ENCODE measurements at regions not wholly inside any gene's neighbourhood (a gene's known extent, or its start where the extent isn't known, plus 50 kb on each side); places are given as distances from the start of the nearest gene placed in this dataset.
"Not testable (repeated sequence)": the region's sequence is repeated elsewhere in the genome, so short reads cannot be mapped to it uniquely, and the experiment has no call there.

- Mint-ChIP-seq H3K27ac (no peak overlapping the region), H3K27me3 (no peaks in the 10 kb centered on the region), H3K9me3 (ENCODE audit: low read depth) (no peaks in the 10 kb centered on the region), H3K4me1 (no peaks in the 10 kb centered on the region), H3K4me3 (no peak overlapping the region), H3K36me3 (ENCODE audit: low read depth) (no peaks in the 10 kb centered on the region)
- ChIA-PET CTCF (no interaction called here), POLR2A (no interaction called here)
- DNase-seq (no peak), ATAC-seq (no peak)
- intact Hi-C loops (cut with DNase I, micrococcal nuclease) = no loop called here
Observed at GRCh38 chr5:52255308-52255707, 532.4 kb upstream of the ITGA1 start.

GRCh38 chr5:52262844-52263243 lies 524.9 kb upstream of the ITGA1 start:
- POLR2A ChIA-PET = no interaction called here
- peaks cover 2% of the 10 kb centered on the region for H3K27me3 Mint-ChIP-seq
- H3K27ac Mint-ChIP-seq = no peak overlapping the region
- CTCF ChIA-PET = no interaction called here
- H3K9me3 Mint-ChIP-seq (ENCODE audit: low read depth) = no peaks in the 10 kb centered on the region
- no peaks in the 10 kb centered on the region for H3K36me3 Mint-ChIP-seq (ENCODE audit: low read depth)
- DNase-seq (no peak), ATAC-seq (no peak)
- intact Hi-C loops (cut with DNase I, micrococcal nuclease) = no loop called here
- H3K4me3 Mint-ChIP-seq = no peak overlapping the region
- no peaks in the 10 kb centered on the region for H3K4me1 Mint-ChIP-seq

- ChIA-PET POLR2A (no interaction called here), CTCF (interaction anchor here (0.7 kb wide), 1 partner anchor 388 kb away, joined by 5 read pairs; no protein-coding TSS in a partner anchor)
- intact Hi-C loops (cut with DNase I, micrococcal nuclease) = no loop called here
- Mint-ChIP-seq H3K9me3 (ENCODE audit: low read depth) (peaks cover 3% of the 10 kb centered on the region), H3K4me3 (no peak overlapping the region), H3K36me3 (ENCODE audit: low read depth) (no peaks in the 10 kb centered on the region), H3K27me3 (no peaks in the 10 kb centered on the region), H3K27ac (no peak overlapping the region), H3K4me1 (no peaks in the 10 kb centered on the region)
- DNase-seq = no peak
- ATAC-seq = no peak
Observed at GRCh38 chr5:52269401-52269800, 518.3 kb upstream of the ITGA1 start.

- DNase-seq (no peak), ATAC-seq (no peak)
- Mint-ChIP-seq H3K27me3 (no peaks in the 10 kb centered on the region), H3K9me3 (ENCODE audit: low read depth) (peaks cover 3% of the 10 kb centered on the region), H3K4me1 (no peaks in the 10 kb centered on the region), H3K4me3 (no peak overlapping the region), H3K27ac (no peak overlapping the region), H3K36me3 (ENCODE audit: low read depth) (no peaks in the 10 kb centered on the region)
- POLR2A ChIA-PET = no interaction called here
- intact Hi-C loops (cut with DNase I, micrococcal nuclease) = no loop called here
- CTCF ChIA-PET = interaction anchor here (0.7 kb wide), 1 partner anchor 387 kb away, joined by 5 read pairs; no protein-coding TSS in a partner anchor
Observed at GRCh38 chr5:52269859-52270258, 517.9 kb upstream of the ITGA1 start.

GRCh38 chr5:52275639-52276038 lies 512.1 kb upstream of the ITGA1 start:
- no peaks in the 10 kb centered on the region for H3K27me3 Mint-ChIP-seq
- intact Hi-C loops (cut with DNase I, micrococcal nuclease) = no loop called here
- no peaks in the 10 kb centered on the region for H3K36me3 Mint-ChIP-seq (ENCODE audit: low read depth)
- CTCF ChIA-PET = no interaction called here
- no peak overlapping the region for H3K27ac Mint-ChIP-seq
- DNase-seq (no peak), ATAC-seq (no peak)
- no peaks in the 10 kb centered on the region for H3K4me1 Mint-ChIP-seq
- POLR2A ChIA-PET = no interaction called here
- peaks cover 9% of the 10 kb centered on the region for H3K9me3 Mint-ChIP-seq (ENCODE audit: low read depth)
- H3K4me3 Mint-ChIP-seq = no peak overlapping the region

GRCh38 chr5:52277101-52277500 lies 510.6 kb upstream of the ITGA1 start:
- H3K36me3 Mint-ChIP-seq (ENCODE audit: low read depth) = no peaks in the 10 kb centered on the region
- CTCF ChIA-PET = no interaction called here
- intact Hi-C loops (cut with DNase I, micrococcal nuclease) = no loop called here
- no peak for ATAC-seq
- H3K27ac Mint-ChIP-seq = no peak overlapping the region
- peaks cover 12% of the 10 kb centered on the region for H3K9me3 Mint-ChIP-seq (ENCODE audit: low read depth)
- no peak overlapping the region for H3K4me3 Mint-ChIP-seq
- no peak for DNase-seq
- no peaks in the 10 kb centered on the region for H3K4me1 Mint-ChIP-seq
- H3K27me3 Mint-ChIP-seq = no peaks in the 10 kb centered on the region
- POLR2A ChIA-PET = no interaction called here

GRCh38 chr5:52282647-52283046 lies 505.1 kb upstream of the ITGA1 start:
- DNase-seq (no peak), ATAC-seq (no peak)
- H3K36me3 Mint-ChIP-seq (ENCODE audit: low read depth) = no peaks in the 10 kb centered on the region
- H3K27ac Mint-ChIP-seq = no peak overlapping the region
- intact Hi-C loops (cut with DNase I, micrococcal nuclease) = no loop called here
- CTCF ChIA-PET = no interaction called here
- POLR2A ChIA-PET = no interaction called here
- H3K4me3 Mint-ChIP-seq = no peak overlapping the region
- H3K9me3 Mint-ChIP-seq (ENCODE audit: low read depth) = peaks cover 5% of the 10 kb centered on the region
- H3K4me1 Mint-ChIP-seq = no peaks in the 10 kb centered on the region
- H3K27me3 Mint-ChIP-seq = no peaks in the 10 kb centered on the region

GRCh38 chr5:52283221-52283620 lies 504.5 kb upstream of the ITGA1 start:
- no peaks in the 10 kb centered on the region for H3K4me1 Mint-ChIP-seq
- DNase-seq (no peak), ATAC-seq (no peak)
- H3K9me3 Mint-ChIP-seq (ENCODE audit: low read depth) = peaks cover 5% of the 10 kb centered on the region
- ChIA-PET CTCF (no interaction called here), POLR2A (no interaction called here)
- H3K4me3 Mint-ChIP-seq = no peak overlapping the region
- no peak overlapping the region for H3K27ac Mint-ChIP-seq
- H3K27me3 Mint-ChIP-seq = no peaks in the 10 kb centered on the region
- intact Hi-C loops (cut with DNase I, micrococcal nuclease) = no loop called here
- H3K36me3 Mint-ChIP-seq (ENCODE audit: low read depth) = no peaks in the 10 kb centered on the region

- ATAC-seq (no peak), DNase-seq (no peak)
- no peaks in the 10 kb centered on the region for H3K27me3 Mint-ChIP-seq
- H3K9me3 Mint-ChIP-seq (ENCODE audit: low read depth) = peaks cover 12% of the 10 kb centered on the region
- H3K4me3 Mint-ChIP-seq = no peak overlapping the region
- ChIA-PET CTCF (no interaction called here), POLR2A (no interaction called here)
- H3K27ac Mint-ChIP-seq = no peak overlapping the region
- intact Hi-C loops (cut with DNase I, micrococcal nuclease) = no loop called here
- no peaks in the 10 kb centered on the region for H3K36me3 Mint-ChIP-seq (ENCODE audit: low read depth)
- H3K4me1 Mint-ChIP-seq = no peaks in the 10 kb centered on the region
Observed at GRCh38 chr5:52300703-52301372, 486.9 kb upstream of the ITGA1 start.

- ATAC-seq; H3K36me3 Mint-ChIP-seq (ENCODE audit: low read depth); H3K27me3 Mint-ChIP-seq; H3K27ac Mint-ChIP-seq; intact Hi-C loops (cut with DNase I, micrococcal nuclease); H3K4me3 Mint-ChIP-seq; CTCF ChIA-PET; POLR2A ChIA-PET; H3K4me1 Mint-ChIP-seq: not testable (repeated sequence)
- peaks cover 13% of the 10 kb centered on the region for H3K9me3 Mint-ChIP-seq (ENCODE audit: low read depth)
- peak; percentile 5 for DNase-seq
Observed at GRCh38 chr5:52304816-52305215, 482.9 kb upstream of the ITGA1 start.

GRCh38 chr5:52328220-52328806 lies 459.4 kb upstream of the ITGA1 start:
- H3K27me3 Mint-ChIP-seq = no peaks in the 10 kb centered on the region
- intact Hi-C loops (cut with DNase I, micrococcal nuclease) = no loop called here
- ATAC-seq = no peak
- ChIA-PET POLR2A (no interaction called here), CTCF (interaction anchor here (0.9 kb wide), 1 partner anchor 120 kb away, joined by 3 read pairs; no protein-coding TSS in a partner anchor)
- no peaks in the 10 kb centered on the region for H3K4me1 Mint-ChIP-seq
- H3K4me3 Mint-ChIP-seq = no peak overlapping the region
- no peak overlapping the region for H3K27ac Mint-ChIP-seq
- no peaks in the 10 kb centered on the region for H3K36me3 Mint-ChIP-seq (ENCODE audit: low read depth)
- no peak for DNase-seq
- peaks cover 2% of the 10 kb centered on the region for H3K9me3 Mint-ChIP-seq (ENCODE audit: low read depth)

- Mint-ChIP-seq H3K27me3 (no peaks in the 10 kb centered on the region), H3K4me1 (no peaks in the 10 kb centered on the region), H3K9me3 (ENCODE audit: low read depth) (peaks cover 2% of the 10 kb centered on the region), H3K27ac (no peak overlapping the region), H3K4me3 (no peak overlapping the region), H3K36me3 (ENCODE audit: low read depth) (no peaks in the 10 kb centered on the region)
- intact Hi-C loops (cut with DNase I, micrococcal nuclease) = no loop called here
- POLR2A ChIA-PET = no interaction called here
- CTCF ChIA-PET = no interaction called here
- ATAC-seq (no peak), DNase-seq (no peak)
Observed at GRCh38 chr5:52331725-52332124, 456.0 kb upstream of the ITGA1 start.

All from activated CD4-positive, alpha-beta T cell treated with anti-CD3 and anti-CD28 coated beads for 36 hours (primary cell).